H1 (cell line): ENCODE measurements at regions not wholly inside any gene's neighbourhood (a gene's known extent, or its start where the extent isn't known, plus 50 kb on each side); places are given as distances from the start of the nearest gene placed in this dataset.

Source experiments
- CTCF ChIA-PET: fragments of 300-600 bp; sonication (Branson Sonifier 250); formaldehyde crosslinking; loops from one replicate; lab custom pipeline; 2021; ENCODE audit not compliant: partially characterized antibody; lab: Charles Lee
- POLR2A ChIA-PET: fragments of 300-600 bp; sonication (Branson Sonifier 250); formaldehyde crosslinking; loops from one replicate; lab custom pipeline; 2021; ENCODE audit warnings: inconsistent platforms; ENCODE audit not compliant: partially characterized antibody; lab: Charles Lee
- DNase-seq, 2 experiments: peaks; one replicate each; pipeline versions ENCODE4 v3.0.0 to v3.0.0-alpha.2; 2010 to 2022; ENCODE audit warnings: low spot score in 2 of 2, low read depth in 1 of 2, mixed read lengths in 1 of 2
- FAIRE-seq: peaks from 2 replicates; lab custom pipeline; 2011; peaks lifted over from hg19 to GRCh38; lab: Jason Lieb, UNC
- H2AFZ ChIP-seq: 2 replicates; pipeline ENCODE4 v1.8.1; 2012; ENCODE audit warnings: low read length, inconsistent platforms
- H2AK5ac ChIP-seq: 2 replicates; pipeline ENCODE4 v1.6.1; 2013; ENCODE audit warnings: low read depth, low read length
- H2BK120ac ChIP-seq: replicated peaks from 2 replicates; pipeline ENCODE3; 2013; ENCODE audit warnings: low read depth, low read length, inconsistent platforms
- H2BK12ac ChIP-seq: 2 replicates; pipeline ENCODE4 v1.6.1; 2013; ENCODE audit warnings: low read depth, low read length
- H2BK15ac ChIP-seq: 2 replicates; pipeline ENCODE4 v1.6.1; 2013; ENCODE audit warnings: low read length
- H2BK20ac ChIP-seq: 2 replicates; pipeline ENCODE4 v1.6.1; 2013; ENCODE audit warnings: low read length
- H2BK5ac ChIP-seq: 2 replicates; pipeline ENCODE4 v1.6.1; 2013; ENCODE audit warnings: low read depth, low read length
- H3K14ac ChIP-seq: 2 replicates; pipeline ENCODE4 v1.6.1; 2013; ENCODE audit warnings: inconsistent platforms; ENCODE audit not compliant: insufficient read length
- H3K18ac ChIP-seq: 2 replicates; pipeline ENCODE4 v1.6.1; 2013; ENCODE audit warnings: low read length; ENCODE audit errors: extremely low read depth
- H3K23ac ChIP-seq: 2 replicates; pipeline ENCODE4 v1.6.1; 2013; ENCODE audit warnings: inconsistent platforms; ENCODE audit not compliant: insufficient read length
- H3K23me2 ChIP-seq: 2 replicates; pipeline ENCODE4 v1.6.1; 2013; ENCODE audit warnings: low read depth, low read length
- H3K27ac ChIP-seq: 2 replicates; pipeline ENCODE4 v1.6.1; 2011; ENCODE audit warnings: low read depth, low read length, inconsistent platforms
- H3K27me3 ChIP-seq, 4 experiments: replicated peaks in 1 of 4; 1 replicate in 1 of 4; 2 replicates in 3 of 4; pipeline versions ENCODE4 v1.6.1 to v1.8.1; 2011 to 2013; ENCODE audit warnings: low read length in 3 of 4, mild to moderate bottlenecking in 3 of 4, inconsistent platforms in 2 of 4, mixed read lengths in 2 of 4, moderate library complexity in 1 of 4; ENCODE audit not compliant: control insufficient read depth in 3 of 4, insufficient read depth in 3 of 4; ENCODE audit errors: extremely low read depth in 1 of 4
- H3K36me3 ChIP-seq, 4 experiments: 2 replicates each; pipeline versions ENCODE4 v1.6.1 to v1.8.1; 2011 to 2013; ENCODE audit warnings: mild to moderate bottlenecking in 4 of 4, low read length in 3 of 4, moderate library complexity in 2 of 4, control low read depth in 1 of 4, inconsistent platforms in 1 of 4; ENCODE audit not compliant: insufficient read depth in 4 of 4, control insufficient read depth in 2 of 4
- H3K4ac ChIP-seq: replicated peaks from 2 replicates; pipeline ENCODE3; 2013; ENCODE audit warnings: low read length, low read depth, mixed read lengths, inconsistent platforms; ENCODE audit not compliant: insufficient read length
- H3K4me1 ChIP-seq, 4 experiments: replicated peaks in 1 of 4; 1 replicate in 1 of 4; 2 replicates in 3 of 4; pipeline versions ENCODE4 v1.6.1 to v1.8.1; 2011 to 2013; ENCODE audit warnings: low read length in 3 of 4, inconsistent platforms in 2 of 4, mixed read lengths in 1 of 4; ENCODE audit not compliant: insufficient read depth in 4 of 4, control insufficient read depth in 3 of 4
- H3K4me2 ChIP-seq, 2 experiments: 2 replicates each; pipeline versions ENCODE4 v1.6.1 to v1.8.1; 2011 to 2013; ENCODE audit warnings: low read depth in 2 of 2, low read length in 2 of 2, control low read depth in 1 of 2, inconsistent platforms in 1 of 2, mild to moderate bottlenecking in 1 of 2; ENCODE audit not compliant: insufficient read depth in 1 of 2
- H3K4me3 ChIP-seq, 4 experiments: fragments of 200-600, 300-600 bp in 1 of 4; sonication (generic), shearing (Covaris generic), sonication (Bioruptor Twin) in 1 of 4; 2 replicates each; pipeline versions ENCODE4 v1.5.1 to v1.8.1; 2011 to 2016; ENCODE audit warnings: low read length in 4 of 4, low read depth in 3 of 4, control low read depth in 2 of 4, inconsistent platforms in 2 of 4, mild to moderate bottlenecking in 2 of 4, mixed read lengths in 1 of 4, moderate library complexity in 1 of 4; ENCODE audit not compliant: insufficient read depth in 2 of 4; ENCODE audit errors: extremely low read depth in 1 of 4
- H3K56ac ChIP-seq: replicated peaks from 2 replicates; pipeline ENCODE3; 2013; ENCODE audit warnings: low read depth, mild to moderate bottlenecking, mixed read lengths, low read length, inconsistent platforms; ENCODE audit not compliant: insufficient read length
- H3K79me1 ChIP-seq: 2 replicates; pipeline ENCODE4 v1.6.1; 2013; ENCODE audit warnings: low read depth, low read length, control low read depth
- H3K79me2 ChIP-seq, 2 experiments: 2 replicates each; pipeline versions ENCODE4 v1.6.1 to v1.8.1; 2012 to 2013; ENCODE audit warnings: low read length in 2 of 2, mild to moderate bottlenecking in 2 of 2, inconsistent platforms in 1 of 2; ENCODE audit not compliant: insufficient read depth in 2 of 2, control insufficient read depth in 1 of 2
- H3K9ac ChIP-seq, 4 experiments: replicated peaks in 1 of 4; 1 replicate in 1 of 4; 2 replicates in 3 of 4; pipeline versions ENCODE4 v1.6.1 to v1.8.1; 2011 to 2013; ENCODE audit warnings: low read depth in 3 of 4, low read length in 3 of 4, control low read depth in 2 of 4, mild to moderate bottlenecking in 2 of 4, moderate library complexity in 2 of 4, inconsistent platforms in 1 of 4; ENCODE audit errors: extremely low read depth in 1 of 4
- H3K9me3 ChIP-seq, 2 experiments: 2 replicates each; pipeline versions ENCODE4 v1.6.1 to v1.8.1; 2012 to 2013; ENCODE audit warnings: mild to moderate bottlenecking in 2 of 2, moderate library complexity in 2 of 2, control low read depth in 1 of 2, inconsistent platforms in 1 of 2, low read depth in 1 of 2, low read length in 1 of 2, mixed read lengths in 1 of 2; ENCODE audit not compliant: insufficient read depth in 2 of 2
- H4K20me1 ChIP-seq, 2 experiments: replicated peaks in 1 of 2; 2 replicates each; pipeline versions ENCODE3 to v1.8.1; 2011 to 2013; ENCODE audit warnings: inconsistent platforms in 2 of 2, low read length in 2 of 2, mild to moderate bottlenecking in 1 of 2; ENCODE audit not compliant: insufficient read depth in 2 of 2, control insufficient read depth in 1 of 2
- H4K5ac ChIP-seq: 2 replicates; pipeline ENCODE4 v1.6.1; 2013; ENCODE audit warnings: low read length, low read depth, mixed read lengths, inconsistent platforms; ENCODE audit not compliant: insufficient read length
- H4K8ac ChIP-seq: 2 replicates; pipeline ENCODE4 v1.8.0; 2013; ENCODE audit warnings: mild to moderate bottlenecking, moderate library complexity, low read length, inconsistent platforms; ENCODE audit not compliant: insufficient read depth; ENCODE audit errors: extremely low read depth
- H4K91ac ChIP-seq: replicated peaks from 2 replicates; pipeline ENCODE3; 2013; ENCODE audit warnings: low read length, mixed read lengths, inconsistent platforms; ENCODE audit not compliant: insufficient read length
- ASH2L ChIP-seq: fragments of 200-600, 300-600 bp; sonication (generic); IDR thresholded peaks from one replicate; pipeline ENCODE4 v1.7.1; 2017; ENCODE audit warnings: low read length
- BRCA1 ChIP-seq: IDR thresholded peaks from 2 replicates; pipeline ENCODE4 v1.6.1; 2012; ENCODE audit warnings: low read depth, low read length, improper control_type of control experiment
- CBX5 ChIP-seq: fragments of 300-800, 300-1000 bp; sonication (generic); IDR thresholded peaks from 2 replicates; pipeline ENCODE4 v1.7.1; 2016; ENCODE audit warnings: antibody characterized with exemption, low read length, low read depth
- CEBPB ChIP-seq: IDR thresholded peaks from 2 replicates; pipeline ENCODE4 v1.6.1; 2012; ENCODE audit warnings: low read depth, low read length
- CHD2 ChIP-seq: IDR thresholded peaks from 2 replicates; pipeline ENCODE4 v1.6.1; 2012; ENCODE audit warnings: low read length, improper control_type of control experiment
- CTBP2 ChIP-seq: IDR thresholded peaks from 2 replicates; pipeline ENCODE4 v1.7.0; 2011; ENCODE audit warnings: borderline replicate concordance, mild to moderate bottlenecking, moderate library complexity, mixed read lengths, low read length; ENCODE audit not compliant: insufficient read depth, insufficient read length
- EGR1 ChIP-seq: IDR thresholded peaks from 2 replicates; pipeline ENCODE4 v1.6.1; 2011; ENCODE audit warnings: low read depth, low read length, borderline replicate concordance
- EZH2 ChIP-seq: fragments of 200-600 bp; sonication (generic); IDR thresholded peaks from 2 replicates; pipeline ENCODE4 v1.7.1; 2012; ENCODE audit warnings: low read depth, mild to moderate bottlenecking, moderate library complexity, low read length, inconsistent platforms; ENCODE audit not compliant: severe bottlenecking
- FOSL1 ChIP-seq: IDR thresholded peaks from 2 replicates; pipeline ENCODE4 v1.6.1; 2011; ENCODE audit warnings: mild to moderate bottlenecking, low read depth, low read length, moderate library complexity; ENCODE audit not compliant: insufficient read depth
- JUN ChIP-seq: IDR thresholded peaks from 2 replicates; pipeline ENCODE4 v1.6.1; 2011; ENCODE audit warnings: low read depth, mild to moderate bottlenecking, improper control_type of control experiment, low read length
- RAD21 ChIP-seq, 2 experiments: IDR thresholded peaks in 1 of 2; conservative IDR thresholded peaks in 1 of 2; 2 replicates each; pipeline ENCODE4 v1.6.1; 2011; ENCODE audit warnings: low read depth in 2 of 2, low read length in 2 of 2, improper control_type of control experiment in 1 of 2, inconsistent platforms in 1 of 2, mild to moderate bottlenecking in 1 of 2, moderate library complexity in 1 of 2
- RNF2 ChIP-seq: fragments of 200-900, 300-1000 bp; sonication (generic); IDR thresholded peaks from 2 replicates; pipeline ENCODE4 v1.7.1; 2016; ENCODE audit warnings: borderline replicate concordance, low read depth, mild to moderate bottlenecking, antibody characterized with exemption, low read length; ENCODE audit not compliant: poor library complexity, severe bottlenecking; ENCODE audit errors: missing control alignments
- SAP30 ChIP-seq: fragments of 300-600 bp; sonication (generic); IDR thresholded peaks from 2 replicates; pipeline ENCODE4 v1.7.1; 2012; ENCODE audit warnings: low read length, moderate library complexity, mild to moderate bottlenecking, inconsistent platforms; ENCODE audit not compliant: insufficient read depth, insufficient replicate concordance
- WGBS, 2 experiments: shearing (Covaris generic) in 1 of 2; methylation state at CpG; one replicate each; pipeline versions ENCODE4 v1.1.6 to v1.1.7; 2013 to 2015; ENCODE audit warnings: low lambda C conversion rate in 2 of 2, mixed read lengths in 2 of 2, inconsistent platforms in 1 of 2, low coverage in 1 of 2, missing lambda C conversion rate in 1 of 2; ENCODE audit not compliant: insufficient replicate concordance in 2 of 2, insufficient coverage in 1 of 2, insufficient read length in 1 of 2; ENCODE audit errors: extremely low coverage in 1 of 2, missing lambda C conversion rate in 1 of 2; 5-methylcytosine and 5-hydroxymethylcytosine counted together
- TF ChIP-seq, protein P1 (sequence below): IDR thresholded peaks from 2 replicates; pipeline ENCODE4 v1.6.1; 2011; ENCODE audit warnings: low read depth, mild to moderate bottlenecking, low read length; ENCODE audit not compliant: insufficient read depth

- DNase-seq (no peak), FAIRE-seq (no peak)
- ChIA-PET POLR2A (no interaction called here), CTCF (interaction anchor here (0.7 kb wide), 1 partner anchor 380 kb away, joined by 4 read pairs; no protein-coding TSS in a partner anchor)
- Histone ChIP-seq H3K27me3 (no peaks in the 10 kb centered on the region), H3K14ac (no peak overlapping the region), H4K20me1 (no peaks in the 10 kb centered on the region), H3K23me2 (no peaks in the 10 kb centered on the region), H2BK5ac (no peak overlapping the region), H2AK5ac (no peak overlapping the region), H2BK12ac (no peak overlapping the region), H4K8ac (no peak overlapping the region), H3K56ac (no peak overlapping the region), H3K36me3 (no peaks in the 10 kb centered on the region), H3K4me3 (no peak overlapping the region), H3K79me1 (no peaks in the 10 kb centered on the region), H3K27ac (no peak overlapping the region), H4K91ac (no peak overlapping the region), H4K5ac (no peak overlapping the region), H2AFZ (no peak overlapping the region), H3K4me2 (no peak overlapping the region), H3K18ac (no peak overlapping the region), H2BK20ac (no peak overlapping the region), H3K9me3 (peaks cover 8 to 17% of the 10 kb centered on the region in 2 experiments), H3K9ac (no peak overlapping the region), H2BK120ac (no peak overlapping the region), H3K23ac (no peak overlapping the region), H2BK15ac (no peak overlapping the region), H3K4me1 (no peaks in the 10 kb centered on the region), H3K79me2 (no peaks in the 10 kb centered on the region), H3K4ac (no peak overlapping the region)
- WGBS, 2 experiments, result 86% methylated on average over 8 of the region's 8 CpGs; no CpG with 5 or more reads in 1 of the 2 experiments
- no peak for TF ChIP-seq RAD21 (IDR thresholded peaks at IDR 0.05 in 1 of 2, conservative IDR thresholded peaks at IDR 0.05 in 1 of 2; ENCODE audit: low read depth in 2 of 2, low read length in 2 of 2)
- no peak for TF ChIP-seq FOSL1
- no peak for TF ChIP-seq CEBPB
- no peak for TF ChIP-seq SAP30
- no peak for TF ChIP-seq RNF2
- TF ChIP-seq EGR1, result no peak
- no peak for TF ChIP-seq ASH2L
- no peak for TF ChIP-seq CTBP2
- TF ChIP-seq JUN, result no peak
- TF ChIP-seq CHD2, result no peak
- TF ChIP-seq, protein P1, sequence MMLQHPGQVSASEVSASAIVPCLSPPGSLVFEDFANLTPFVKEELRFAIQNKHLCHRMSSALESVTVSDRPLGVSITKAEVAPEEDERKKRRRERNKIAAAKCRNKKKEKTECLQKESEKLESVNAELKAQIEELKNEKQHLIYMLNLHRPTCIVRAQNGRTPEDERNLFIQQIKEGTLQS, result no peak
- TF ChIP-seq EZH2, result no peak
- no peak for TF ChIP-seq CBX5
- no peak for TF ChIP-seq BRCA1
Measured at GRCh38 chr1:73104749-73105148, 822.4 kb upstream of the NEGR1 start.
